ENCODE measurements at regions not wholly inside any gene's neighbourhood (a gene's known extent, or its start where the extent isn't known, plus 50 kb on each side); places are given as distances from the start of the nearest gene placed in this dataset.

DNA sequence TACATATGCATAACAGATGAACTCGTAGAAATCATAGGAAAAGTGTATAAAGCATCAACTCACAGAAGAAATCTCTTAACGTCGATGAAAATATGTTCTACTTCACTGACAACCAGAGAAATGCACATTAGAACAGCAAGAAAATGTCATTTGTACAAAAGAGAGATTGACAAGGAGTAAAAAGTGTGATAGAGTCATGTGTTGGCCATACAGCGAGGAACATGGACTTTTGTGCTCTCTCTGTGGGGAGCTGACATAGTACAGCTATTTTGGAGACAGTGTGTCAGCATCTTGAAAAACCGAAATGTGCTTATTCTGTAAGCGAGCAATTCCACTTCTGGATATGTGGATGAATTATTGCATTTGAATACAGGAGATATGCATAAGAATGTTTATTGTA is 477.9 kb downstream of the ICE1 start:
- FAIRE-seq (no peak), DNase-seq (no peak)
- Histone ChIP-seq H3K36me3 (ENCODE audit: control insufficient read depth in 2 of 3, insufficient read depth in 3 of 3, low read length in 3 of 3) (no peaks in the 10 kb centered on the region), H3K27ac (ENCODE audit: low read depth in 2 of 2, low read length in 2 of 2) (no peak overlapping the region), H3K27me3 (ENCODE audit: control insufficient read depth, insufficient read depth, low read length) (no peaks in the 10 kb centered on the region), H3K4me1 (ENCODE audit: control insufficient read depth in 2 of 3, insufficient read depth in 2 of 3, low read depth in 1 of 3, low read length in 3 of 3) (no peaks in the 10 kb centered on the region), H3K9me3 (ENCODE audit: control insufficient read depth in 2 of 3, insufficient read depth in 1 of 3, low read length in 3 of 3) (no peaks in the 10 kb centered on the region), H3K4me3 (ENCODE audit: low read length in 3 of 3) (no peak overlapping the region), H3K9ac (ENCODE audit: low read length in 3 of 3) (no peak overlapping the region)
- intact Hi-C loops (cut with DNase I): no loop called here
- TF ChIP-seq CTCF (IDR thresholded peaks at IDR 0.05; ENCODE audit: borderline replicate concordance, extremely low read depth, insufficient read depth): no peak

- intact Hi-C loops (cut with DNase I): no loop called here
- DNase-seq (no peak), FAIRE-seq (no peak)
- H3K36me3 ChIP-seq (ENCODE audit: control insufficient read depth in 2 of 3, insufficient read depth in 3 of 3, low read length in 3 of 3): no peaks in the 10 kb centered on the region
- no peak overlapping the region for H3K4me3 ChIP-seq (ENCODE audit: low read length in 3 of 3)
- no peak for TF ChIP-seq CTCF (IDR thresholded peaks at IDR 0.05; ENCODE audit: borderline replicate concordance, extremely low read depth, insufficient read depth)
- no peaks in the 10 kb centered on the region for H3K9me3 ChIP-seq (ENCODE audit: control insufficient read depth in 2 of 3, insufficient read depth in 1 of 3, low read length in 3 of 3)
- H3K27me3 ChIP-seq (ENCODE audit: control insufficient read depth, insufficient read depth, low read length): no peaks in the 10 kb centered on the region
- no peak overlapping the region for H3K9ac ChIP-seq (ENCODE audit: low read length in 3 of 3)
- H3K4me1 ChIP-seq (ENCODE audit: control insufficient read depth in 2 of 3, insufficient read depth in 2 of 3, low read depth in 1 of 3, low read length in 3 of 3): no peaks in the 10 kb centered on the region
- H3K27ac ChIP-seq (ENCODE audit: low read depth in 2 of 2, low read length in 2 of 2): no peak overlapping the region
These were observed 477.2 kb downstream of the ICE1 start for GRCh38 chr5:5899716-5900115.

- Histone ChIP-seq H3K4me3 (ENCODE audit: low read length in 3 of 3) (no peak overlapping the region), H3K36me3 (ENCODE audit: control insufficient read depth in 2 of 3, insufficient read depth in 3 of 3, low read length in 3 of 3) (no peaks in the 10 kb centered on the region), H3K9me3 (ENCODE audit: control insufficient read depth in 2 of 3, insufficient read depth in 1 of 3, low read length in 3 of 3) (no peaks in the 10 kb centered on the region), H3K9ac (ENCODE audit: low read length in 3 of 3) (no peak overlapping the region), H3K4me1 (ENCODE audit: control insufficient read depth in 2 of 3, insufficient read depth in 2 of 3, low read depth in 1 of 3, low read length in 3 of 3) (peaks cover 0 to 2% (median 0%) of the 10 kb centered on the region in 3 donors), H3K27ac (ENCODE audit: low read depth in 2 of 2, low read length in 2 of 2) (no peak overlapping the region), H3K27me3 (ENCODE audit: control insufficient read depth, insufficient read depth, low read length) (no peaks in the 10 kb centered on the region)
- FAIRE-seq (no peak), DNase-seq (no peak)
- no peak for TF ChIP-seq CTCF (IDR thresholded peaks at IDR 0.05; ENCODE audit: borderline replicate concordance, extremely low read depth, insufficient read depth)
- intact Hi-C loops (cut with DNase I): no loop called here
These were observed 465.8 kb downstream of the ICE1 start for GRCh38 chr5:5888284-5888683.

DNA sequence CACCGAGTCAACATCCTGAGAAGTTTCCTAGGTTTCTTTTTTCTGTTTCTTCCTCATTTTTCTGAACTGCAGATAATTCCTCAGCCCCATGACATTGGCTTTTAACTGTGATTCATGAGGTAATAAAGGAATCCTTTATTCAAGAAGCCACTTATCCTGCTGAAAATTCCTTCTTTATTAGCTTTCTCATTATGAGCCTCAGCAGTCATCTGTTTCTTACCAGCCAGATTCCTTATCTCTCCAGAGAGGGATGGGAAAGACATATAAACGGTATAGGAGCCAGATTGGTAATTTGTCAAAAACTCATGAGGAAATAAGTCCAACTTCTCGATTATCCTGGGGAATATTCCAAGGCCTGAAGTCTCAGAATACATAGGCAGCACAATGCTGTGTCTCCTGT is 465.4 kb downstream of the ICE1 start:
- Histone ChIP-seq H3K36me3 (ENCODE audit: control insufficient read depth in 2 of 3, insufficient read depth in 3 of 3, low read length in 3 of 3) (no peaks in the 10 kb centered on the region), H3K4me3 (ENCODE audit: low read length in 3 of 3) (no peak overlapping the region), H3K27me3 (ENCODE audit: control insufficient read depth, insufficient read depth, low read length) (no peaks in the 10 kb centered on the region), H3K4me1 (ENCODE audit: control insufficient read depth in 2 of 3, insufficient read depth in 2 of 3, low read depth in 1 of 3, low read length in 3 of 3) (peaks cover 0 to 2% (median 0%) of the 10 kb centered on the region in 3 donors), H3K9me3 (ENCODE audit: control insufficient read depth in 2 of 3, insufficient read depth in 1 of 3, low read length in 3 of 3) (no peaks in the 10 kb centered on the region), H3K27ac (ENCODE audit: low read depth in 2 of 2, low read length in 2 of 2) (no peak overlapping the region), H3K9ac (ENCODE audit: low read length in 3 of 3) (no peak overlapping the region)
- TF ChIP-seq CTCF (IDR thresholded peaks at IDR 0.05; ENCODE audit: borderline replicate concordance, extremely low read depth, insufficient read depth): no peak
- intact Hi-C loops (cut with DNase I): no loop called here
- no peak for FAIRE-seq
- DNase-seq: peak in 2 of 5 donors; percentile 12 to 29
